Left ventricle myocardium superior (tissue), 1 donor: ENCODE measurements at regions not wholly inside any gene's neighbourhood (a gene's known extent, or its start where the extent isn't known, plus 50 kb on each side); places are given as distances from the start of the nearest gene placed in this dataset.

Source experiments
- microRNA-seq: library from miRNA; unstranded; fragments of <30 nt; microRNA quantifications from one replicate; pipeline ENCODE4 v1.2.0, GENCODE V29; 2020; ENCODE audit warnings: borderline number of aligned reads
- donor health status: DM: no; HTN: yes; CAD: no; lungs with severe emphysema.

Small RNA genes in the stretch of these regions (microRNA-seq; reads per million reads assigned to microRNA genes)
- gene MIR3679: 5.9 reads per million
